Hepatocyte (in vitro differentiated cells): ENCODE measurements at regions not wholly inside any gene's neighbourhood (a gene's known extent, or its start where the extent isn't known, plus 50 kb on each side); places are given as distances from the start of the nearest gene placed in this dataset.

Experiments used
- DNase-seq: peaks from one replicate; pipeline ENCODE4 v3.0.0-alpha.2; 2016; ENCODE audit warnings: low spot score
- H2AFZ ChIP-seq: fragments of 200-600 bp; sonication (generic); 2 replicates; pipeline ENCODE4 v1.6.0; 2016; ENCODE audit warnings: antibody characterized with exemption, mild to moderate bottlenecking
- H3K27ac ChIP-seq: fragments of 200-600 bp; sonication (generic); 2 replicates; pipeline ENCODE4 v1.5.1; 2016; ENCODE audit warnings: mild to moderate bottlenecking
- H3K27me3 ChIP-seq: fragments of 200-600 bp; sonication (generic); 2 replicates; pipeline ENCODE4 v1.6.1; 2016
- H3K36me3 ChIP-seq: fragments of 200-600 bp; sonication (generic); replicated peaks from 2 replicates; pipeline ENCODE4 v1.5.1; 2016; ENCODE audit warnings: low read depth; ENCODE audit not compliant: insufficient read depth
- H3K4me1 ChIP-seq: fragments of 200-600 bp; sonication (generic); 2 replicates; pipeline ENCODE4 v1.5.1; 2016; ENCODE audit warnings: mild to moderate bottlenecking, moderate library complexity; ENCODE audit not compliant: insufficient read depth
- H3K4me2 ChIP-seq: fragments of 200-600 bp; sonication (generic); 2 replicates; pipeline ENCODE4 v1.6.0; 2016
- H3K4me3 ChIP-seq: fragments of 200-600 bp; sonication (generic); 2 replicates; pipeline ENCODE4 v1.5.1; 2016; ENCODE audit warnings: mild to moderate bottlenecking
- H3K79me2 ChIP-seq: fragments of 200-600 bp; sonication (generic); 2 replicates; pipeline ENCODE4 v1.6.0; 2017; ENCODE audit warnings: mild to moderate bottlenecking
- H3K9me2 ChIP-seq: fragments of 200-600 bp; sonication (generic); replicated peaks from 2 replicates; pipeline ENCODE4 v1.6.0; 2017; ENCODE audit warnings: mild to moderate bottlenecking; ENCODE audit not compliant: insufficient read depth
- H3K9me3 ChIP-seq: fragments of 200-600 bp; sonication (generic); 2 replicates; pipeline ENCODE4 v1.5.1; 2016; ENCODE audit warnings: low read depth, mild to moderate bottlenecking
- H4K20me1 ChIP-seq: fragments of 200-600 bp; sonication (generic); 2 replicates; pipeline ENCODE4 v1.6.0; 2016; ENCODE audit warnings: mild to moderate bottlenecking; ENCODE audit not compliant: insufficient read depth, poor library complexity, severe bottlenecking
- CTCF ChIP-seq: fragments of 200-600 bp; sonication (generic); IDR thresholded peaks from 2 replicates; pipeline ENCODE4 v1.5.1; 2016; ENCODE audit warnings: antibody characterized with exemption, mild to moderate bottlenecking; ENCODE audit not compliant: poor library complexity
- EZH2 ChIP-seq: fragments of 200-600 bp; sonication (generic); IDR thresholded peaks from 2 replicates; pipeline ENCODE4 v1.6.1; 2016; ENCODE audit warnings: antibody characterized with exemption, mild to moderate bottlenecking, borderline replicate concordance
- EZH2phosphoT487 ChIP-seq: fragments of 200-600 bp; sonication (generic); IDR thresholded peaks from one replicate; pipeline ENCODE4 v1.6.1; 2018; ENCODE audit warnings: antibody characterized with exemption, mild to moderate bottlenecking, low read depth, moderate library complexity; ENCODE audit not compliant: unreplicated experiment, severe bottlenecking
- WGBS: methylation state at CpG from one replicate; pipeline ENCODE4 v1.1.6; 2016; ENCODE audit warnings: low lambda C conversion rate; ENCODE audit errors: missing lambda C conversion rate; 5-methylcytosine and 5-hydroxymethylcytosine counted together

DNA sequence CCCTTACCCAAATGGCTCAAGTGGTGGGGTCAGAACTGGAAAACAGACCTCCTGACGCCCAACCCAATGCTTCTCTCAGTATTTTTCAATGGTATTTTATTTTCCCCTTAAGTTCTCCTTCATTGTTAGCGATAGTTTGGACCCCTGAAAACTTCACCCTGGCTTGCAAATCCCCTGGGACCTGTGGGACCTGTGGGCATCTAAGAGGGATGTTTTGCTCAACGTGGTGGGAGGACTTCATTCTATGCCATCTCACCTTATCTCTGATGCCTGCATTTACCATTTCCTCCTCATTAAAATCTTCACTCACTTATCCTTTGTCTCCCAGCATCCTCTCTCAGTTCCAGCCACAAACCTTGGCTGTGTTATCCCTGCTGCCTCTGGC lies 59.4 kb upstream of the GZMB start:
- H2AFZ ChIP-seq: no peak overlapping the region
- no peak for DNase-seq
- no peaks in the 10 kb centered on the region for H3K9me2 ChIP-seq
- H3K79me2 ChIP-seq: no peaks in the 10 kb centered on the region
- no peaks in the 10 kb centered on the region for H3K36me3 ChIP-seq
- H3K27ac ChIP-seq: no peak overlapping the region
- no peak overlapping the region for H3K4me3 ChIP-seq
- H3K9me3 ChIP-seq: no peaks in the 10 kb centered on the region
- peaks cover 13% of the 10 kb centered on the region for H3K27me3 ChIP-seq
- H4K20me1 ChIP-seq: no peaks in the 10 kb centered on the region
- no peak overlapping the region for H3K4me2 ChIP-seq
- TF ChIP-seq EZH2 (no peak), EZH2phosphoT487 (no peak), CTCF (no peak)
- H3K4me1 ChIP-seq: no peaks in the 10 kb centered on the region
- 82% methylated on average over 3 of the region's 3 CpGs for WGBS

DNA sequence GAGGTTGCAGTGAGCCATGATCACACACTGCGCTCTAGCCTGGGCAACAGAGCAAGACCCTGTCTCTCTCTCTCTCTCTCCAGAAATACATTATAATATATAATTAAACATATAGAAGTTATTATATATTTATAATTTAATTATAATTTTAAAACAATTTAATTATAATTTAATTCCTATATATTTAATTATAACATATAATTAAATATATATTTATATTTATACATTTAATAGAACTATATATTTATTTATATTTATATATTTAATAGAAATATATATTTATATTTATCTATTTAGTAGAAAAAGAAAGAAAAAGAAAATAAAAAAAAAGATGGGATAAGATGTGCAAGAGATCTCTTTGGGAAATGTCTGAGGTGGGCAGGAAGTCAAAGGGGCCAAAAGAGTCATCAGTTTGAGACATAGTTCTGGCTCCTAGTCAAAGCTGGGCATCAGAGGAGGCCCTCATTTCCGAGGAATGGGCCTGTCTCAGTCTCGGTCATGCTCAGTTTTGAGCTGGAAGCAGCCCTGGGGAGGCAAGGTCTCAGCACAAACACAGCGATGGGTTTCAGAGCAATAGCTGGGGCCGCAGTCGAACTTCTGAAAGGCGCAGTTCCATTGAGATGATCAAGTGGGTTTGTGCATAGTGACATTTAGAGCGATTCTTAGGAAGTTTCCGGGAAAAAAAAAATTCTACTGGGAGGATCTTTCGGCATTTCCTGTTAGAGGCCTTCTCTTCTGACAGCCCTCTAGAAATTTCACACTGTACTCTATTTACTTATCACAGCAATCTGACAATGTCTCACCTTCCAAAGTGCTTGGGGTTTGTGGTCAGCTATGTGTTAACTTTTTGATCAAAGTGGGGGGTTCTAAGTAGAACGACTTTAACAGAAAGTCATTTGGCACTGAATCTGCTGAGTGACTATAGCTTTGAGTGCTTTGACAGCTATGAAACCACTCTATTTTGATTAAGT lies 58.7 kb upstream of the GZMB start:
- no peak overlapping the region for H2AFZ ChIP-seq
- no peak for DNase-seq
- no peaks in the 10 kb centered on the region for H3K36me3 ChIP-seq
- no peaks in the 10 kb centered on the region for H4K20me1 ChIP-seq
- no peak overlapping the region for H3K4me3 ChIP-seq
- no peaks in the 10 kb centered on the region for H3K4me1 ChIP-seq
- no peaks in the 10 kb centered on the region for H3K9me2 ChIP-seq
- TF ChIP-seq EZH2: no peak
- TF ChIP-seq EZH2phosphoT487: no peak
- TF ChIP-seq CTCF: no peak
- H3K79me2 ChIP-seq: no peaks in the 10 kb centered on the region
- 84% methylated on average over 11 of the region's 11 CpGs for WGBS
- no peaks in the 10 kb centered on the region for H3K9me3 ChIP-seq
- peaks cover 13% of the 10 kb centered on the region for H3K27me3 ChIP-seq
- H3K4me2 ChIP-seq: no peak overlapping the region
- H3K27ac ChIP-seq: no peak overlapping the region

DNA sequence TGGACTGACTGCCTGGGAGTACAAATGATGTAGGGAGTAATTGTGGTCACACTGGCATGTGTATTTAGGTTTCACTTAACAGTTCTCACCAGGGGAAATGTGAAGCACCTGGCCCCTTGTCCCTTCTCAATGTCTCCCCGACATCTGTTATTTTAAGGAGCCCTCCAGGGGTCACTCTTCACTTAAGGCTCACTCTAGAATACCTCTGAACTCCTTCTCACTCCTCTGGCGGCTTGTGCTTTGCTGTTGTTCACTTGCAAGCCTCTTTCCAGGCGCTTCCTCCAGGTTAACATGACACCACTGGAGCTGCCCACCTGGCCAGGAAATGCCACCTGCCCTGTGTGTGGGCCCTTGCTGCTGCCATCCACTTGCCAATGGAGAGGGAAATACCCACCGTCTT lies 56.5 kb upstream of the GZMB start:
- no peak overlapping the region for H3K4me2 ChIP-seq

More for the DNA sequence above, 56.5 kb upstream of the GZMB start:
- H3K4me1 ChIP-seq: no peaks in the 10 kb centered on the region
- H3K27ac ChIP-seq: no peak overlapping the region
- 40% methylated on average over 4 of the region's 4 CpGs for WGBS
- H3K27me3 ChIP-seq: peaks cover 13% of the 10 kb centered on the region
- H3K79me2 ChIP-seq: no peaks in the 10 kb centered on the region
- no peak overlapping the region for H2AFZ ChIP-seq
- no peaks in the 10 kb centered on the region for H3K9me2 ChIP-seq
- no peaks in the 10 kb centered on the region for H3K36me3 ChIP-seq
- H4K20me1 ChIP-seq: no peaks in the 10 kb centered on the region
- no peak overlapping the region for H3K4me3 ChIP-seq
- DNase-seq: no peak
- TF ChIP-seq CTCF: no peak
- TF ChIP-seq EZH2: no peak
- no peak for TF ChIP-seq EZH2phosphoT487
- H3K9me3 ChIP-seq: no peaks in the 10 kb centered on the region
